ENCODE measurements at regions not wholly inside any gene's neighbourhood (a gene's known extent, or its start where the extent isn't known, plus 50 kb on each side); places are given as distances from the start of the nearest gene placed in this dataset.

GRCh38 chr3:16079519-16079918, 95.0 kb upstream of the GALNT15 start:
- Histone ChIP-seq H3K27me3 (ENCODE audit: control insufficient read depth, insufficient read depth, low read length) (no peaks in the 10 kb centered on the region), H3K36me3 (ENCODE audit: control insufficient read depth, insufficient read depth, low read length) (no peaks in the 10 kb centered on the region), H3K4me3 (ENCODE audit: low read depth, low read length) (no peak overlapping the region)
- DNase-seq (ENCODE audit: low read depth) = no peak
- TF ChIP-seq CTCF (IDR thresholded peaks at IDR 0.05; ENCODE audit: insufficient read depth, low read length, poor library complexity, severe bottlenecking) = no peak

DNA sequence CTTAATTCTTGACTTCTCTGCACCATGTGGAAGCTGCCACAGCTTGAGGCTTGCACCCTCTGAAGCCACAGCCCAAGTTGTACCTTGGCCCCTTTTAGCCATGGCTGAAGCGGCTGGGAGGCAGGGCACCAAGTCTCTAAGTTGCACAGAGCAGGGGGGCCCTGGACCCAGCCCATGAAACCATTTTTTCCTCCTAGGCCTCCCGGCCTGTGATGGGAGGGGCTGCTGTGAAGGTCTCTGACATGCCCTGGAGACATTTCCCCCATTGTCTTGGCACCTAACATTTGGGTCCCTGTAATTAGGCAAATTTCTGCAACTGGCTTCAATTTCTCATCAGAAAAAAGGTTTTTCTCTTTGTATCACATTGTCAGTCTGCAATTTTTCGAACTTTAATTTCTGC, 92.8 kb upstream of the GALNT15 start:
- no peak for TF ChIP-seq CTCF (IDR thresholded peaks at IDR 0.05; ENCODE audit: insufficient read depth, low read length, poor library complexity, severe bottlenecking)

DNA sequence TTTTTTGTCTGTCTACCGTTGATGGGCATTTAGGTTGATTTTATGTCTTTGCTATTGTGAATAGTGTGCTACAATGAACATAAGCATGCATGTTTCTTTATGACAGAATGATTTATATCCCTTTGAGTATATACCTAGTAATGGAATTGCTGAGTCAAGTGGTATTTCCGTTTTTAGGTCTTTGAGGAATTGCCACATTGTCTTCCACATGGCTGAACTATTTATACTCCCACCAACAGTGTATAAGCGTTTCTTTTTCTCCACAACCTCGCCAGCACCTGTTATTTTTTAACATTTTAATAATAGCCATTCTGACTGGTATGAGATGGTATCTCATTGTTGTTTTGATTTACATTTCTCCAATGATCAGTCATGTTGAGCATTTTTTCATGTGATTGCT, 89.6 kb upstream of the GALNT15 start:
- TF ChIP-seq CTCF (IDR thresholded peaks at IDR 0.05; ENCODE audit: insufficient read depth, low read length, poor library complexity, severe bottlenecking) = no peak

More for the DNA sequence above, 92.8 kb upstream of the GALNT15 start:
- no peak for DNase-seq (ENCODE audit: low read depth)
- no peaks in the 10 kb centered on the region for H3K27me3 ChIP-seq (ENCODE audit: control insufficient read depth, insufficient read depth, low read length)
- H3K36me3 ChIP-seq (ENCODE audit: control insufficient read depth, insufficient read depth, low read length) = no peaks in the 10 kb centered on the region
- H3K4me3 ChIP-seq (ENCODE audit: low read depth, low read length) = no peak overlapping the region

DNA sequence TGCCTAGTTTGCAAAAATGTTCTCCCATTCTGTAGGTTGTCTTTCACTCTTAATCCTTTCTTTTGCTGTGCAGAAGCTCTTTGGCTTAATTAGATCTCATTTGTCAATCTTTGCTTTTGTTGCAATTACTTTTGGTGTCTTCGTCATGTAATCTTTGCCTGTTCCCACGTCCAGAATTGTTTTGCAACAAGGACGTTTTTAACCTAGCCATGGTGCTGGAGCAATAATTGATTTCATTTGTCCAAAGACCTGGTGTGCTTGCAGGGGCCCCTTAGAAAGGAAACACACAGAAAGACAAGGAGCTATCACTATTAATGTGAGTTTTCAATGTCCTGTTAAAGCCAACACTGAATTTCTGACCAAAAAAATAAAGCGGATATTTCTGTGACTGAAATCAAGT, 89.1 kb upstream of the GALNT15 start:
- Histone ChIP-seq H3K36me3 (ENCODE audit: control insufficient read depth, insufficient read depth, low read length) (no peaks in the 10 kb centered on the region), H3K4me3 (ENCODE audit: low read depth, low read length) (no peak overlapping the region), H3K27me3 (ENCODE audit: control insufficient read depth, insufficient read depth, low read length) (no peaks in the 10 kb centered on the region)
- no peak for TF ChIP-seq CTCF (IDR thresholded peaks at IDR 0.05; ENCODE audit: insufficient read depth, low read length, poor library complexity, severe bottlenecking)
- DNase-seq (ENCODE audit: low read depth) = no peak

More for the DNA sequence above, 89.6 kb upstream of the GALNT15 start:
- no peak overlapping the region for H3K4me3 ChIP-seq (ENCODE audit: low read depth, low read length)
- no peaks in the 10 kb centered on the region for H3K36me3 ChIP-seq (ENCODE audit: control insufficient read depth, insufficient read depth, low read length)
- no peak for DNase-seq (ENCODE audit: low read depth)
- H3K27me3 ChIP-seq (ENCODE audit: control insufficient read depth, insufficient read depth, low read length) = no peaks in the 10 kb centered on the region

DNA sequence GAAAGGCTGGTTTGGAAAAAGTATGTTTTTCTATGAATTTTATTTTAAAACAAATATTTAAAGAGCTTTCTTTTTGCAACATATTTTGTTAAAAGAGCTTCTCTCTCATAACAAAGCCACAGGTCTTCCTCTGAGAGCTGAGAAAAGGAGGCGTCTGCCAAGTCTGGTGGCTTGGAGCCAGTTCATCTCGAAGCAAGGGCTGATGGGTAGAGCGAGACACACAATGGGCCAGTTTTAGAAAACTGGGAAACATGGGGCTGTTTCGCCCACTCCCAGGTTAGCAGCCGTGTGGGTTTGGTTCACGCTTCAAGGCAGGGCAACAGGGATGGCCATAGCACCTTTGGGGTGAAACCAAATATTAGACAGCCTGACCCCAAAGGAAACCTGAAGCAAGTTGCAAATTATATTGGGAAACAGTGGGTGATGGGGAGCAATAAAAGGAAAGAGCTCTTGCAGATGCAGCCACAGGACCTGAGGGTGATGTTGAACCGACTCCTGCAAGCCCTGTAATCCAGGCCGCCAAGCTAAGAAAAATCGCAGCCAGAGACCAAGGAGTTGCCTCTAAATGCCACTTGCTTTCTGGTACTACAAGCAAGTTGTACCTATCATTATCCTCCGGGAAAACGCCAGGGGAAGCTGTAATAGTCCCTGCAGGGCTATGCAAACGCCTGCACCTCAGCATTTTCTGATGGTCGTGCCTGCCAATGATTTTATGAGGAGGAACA, 88.4 kb upstream of the GALNT15 start:
- no peaks in the 10 kb centered on the region for H3K36me3 ChIP-seq (ENCODE audit: control insufficient read depth, insufficient read depth, low read length)
- TF ChIP-seq CTCF (IDR thresholded peaks at IDR 0.05; ENCODE audit: insufficient read depth, low read length, poor library complexity, severe bottlenecking) = no peak
- no peaks in the 10 kb centered on the region for H3K27me3 ChIP-seq (ENCODE audit: control insufficient read depth, insufficient read depth, low read length)
- DNase-seq (ENCODE audit: low read depth) = no peak
- no peak overlapping the region for H3K4me3 ChIP-seq (ENCODE audit: low read depth, low read length)

- no peak for TF ChIP-seq CTCF (IDR thresholded peaks at IDR 0.05; ENCODE audit: insufficient read depth, low read length, poor library complexity, severe bottlenecking)
- Histone ChIP-seq H3K36me3 (ENCODE audit: control insufficient read depth, insufficient read depth, low read length) (no peaks in the 10 kb centered on the region), H3K4me3 (ENCODE audit: low read depth, low read length) (no peak overlapping the region), H3K27me3 (ENCODE audit: control insufficient read depth, insufficient read depth, low read length) (no peaks in the 10 kb centered on the region)
- no peak for DNase-seq (ENCODE audit: low read depth)
Observed at GRCh38 chr3:16086690-16087089, 87.8 kb upstream of the GALNT15 start.
